ENCODE measurements at regions not wholly inside any gene's neighbourhood (a gene's known extent, or its start where the extent isn't known, plus 50 kb on each side); places are given as distances from the start of the nearest gene placed in this dataset.
"Not testable (repeated sequence)": the region's sequence is repeated elsewhere in the genome, so short reads cannot be mapped to it uniquely, and the experiment has no call there.

- DNase-seq (ENCODE audit: low spot score in 2 of 2) (no peak), ATAC-seq (ENCODE audit: low read depth) (no peak)
- peaks cover 7% of the 10 kb centered on the region for H3K27me3 Mint-ChIP-seq
- H3K4me3 Mint-ChIP-seq: no peak overlapping the region
- no peak overlapping the region for H3K27ac Mint-ChIP-seq
- no peaks in the 10 kb centered on the region for H3K9me3 Mint-ChIP-seq
- H3K4me1 Mint-ChIP-seq: no peaks in the 10 kb centered on the region
- H3K36me3 Mint-ChIP-seq: no peaks in the 10 kb centered on the region
Measured at GRCh38 chr1:67540025-67540732, 110.0 kb upstream of the SERBP1 start.

- no peak for DNase-seq (ENCODE audit: low spot score in 2 of 2)
- Mint-ChIP-seq H3K27ac (no peak overlapping the region), H3K36me3 (no peaks in the 10 kb centered on the region), H3K4me1 (no peaks in the 10 kb centered on the region), H3K27me3 (peaks cover 4% of the 10 kb centered on the region), H3K4me3 (no peak overlapping the region), H3K9me3 (no peaks in the 10 kb centered on the region)
- ATAC-seq (ENCODE audit: low read depth): no peak
Measured at GRCh38 chr1:67540733-67541125, 110.5 kb upstream of the SERBP1 start.

- no peak overlapping the region for H3K27ac Mint-ChIP-seq
- no peaks in the 10 kb centered on the region for H3K9me3 Mint-ChIP-seq
- no peaks in the 10 kb centered on the region for H3K36me3 Mint-ChIP-seq
- peaks cover 7% of the 10 kb centered on the region for H3K27me3 Mint-ChIP-seq
- peaks cover 3% of the 10 kb centered on the region for H3K4me1 Mint-ChIP-seq
- no peak for DNase-seq (ENCODE audit: low spot score in 2 of 2)
- no peak overlapping the region for H3K4me3 Mint-ChIP-seq
- no peak for ATAC-seq (ENCODE audit: low read depth)
Measured at GRCh38 chr1:67542747-67543146, 112.5 kb upstream of the SERBP1 start.

GRCh38 chr1:67544921-67545320 is 114.7 kb upstream of the SERBP1 start:
- no peaks in the 10 kb centered on the region for H3K36me3 Mint-ChIP-seq
- H3K4me1 Mint-ChIP-seq: peaks cover 3% of the 10 kb centered on the region
- H3K27ac Mint-ChIP-seq: no peak overlapping the region
- peaks cover 2% of the 10 kb centered on the region for H3K9me3 Mint-ChIP-seq
- ATAC-seq (ENCODE audit: low read depth): no peak
- no peak for DNase-seq (ENCODE audit: low spot score in 2 of 2)
- peaks cover 6% of the 10 kb centered on the region for H3K27me3 Mint-ChIP-seq
- no peak overlapping the region for H3K4me3 Mint-ChIP-seq

- Mint-ChIP-seq H3K27ac (no peak overlapping the region), H3K36me3 (no peaks in the 10 kb centered on the region), H3K9me3 (peaks cover 2% of the 10 kb centered on the region), H3K4me1 (peaks cover 3% of the 10 kb centered on the region), H3K27me3 (peaks cover 6% of the 10 kb centered on the region), H3K4me3 (no peak overlapping the region)
- ATAC-seq (ENCODE audit: low read depth) (no peak), DNase-seq (ENCODE audit: low spot score in 2 of 2) (no peak)
Measured at GRCh38 chr1:67545364-67545763, 115.2 kb upstream of the SERBP1 start.

GRCh38 chr1:67551375-67551774 is 121.2 kb upstream of the SERBP1 start:
- no peak for DNase-seq (ENCODE audit: low spot score in 2 of 2)
- H3K27ac Mint-ChIP-seq: no peak overlapping the region
- H3K27me3 Mint-ChIP-seq: peaks cover 18% of the 10 kb centered on the region
- no peak overlapping the region for H3K4me3 Mint-ChIP-seq
- ATAC-seq (ENCODE audit: low read depth): no peak
- H3K36me3 Mint-ChIP-seq: no peaks in the 10 kb centered on the region
- peaks cover 2% of the 10 kb centered on the region for H3K9me3 Mint-ChIP-seq
- peaks cover under 1% of the 10 kb centered on the region for H3K4me1 Mint-ChIP-seq

GRCh38 chr1:67552336-67552759 is 122.1 kb upstream of the SERBP1 start:
- H3K4me1 Mint-ChIP-seq: no peaks in the 10 kb centered on the region
- ATAC-seq (ENCODE audit: low read depth) (no peak), DNase-seq (ENCODE audit: low spot score in 2 of 2) (no peak)
- peaks cover 2% of the 10 kb centered on the region for H3K9me3 Mint-ChIP-seq
- no peaks in the 10 kb centered on the region for H3K36me3 Mint-ChIP-seq
- H3K4me3 Mint-ChIP-seq: no peak overlapping the region
- peaks cover 22% of the 10 kb centered on the region for H3K27me3 Mint-ChIP-seq
- no peak overlapping the region for H3K27ac Mint-ChIP-seq

GRCh38 chr1:67554204-67554603 is 124.0 kb upstream of the SERBP1 start:
- H3K4me3 Mint-ChIP-seq; H3K4me1 Mint-ChIP-seq; H3K27ac Mint-ChIP-seq; H3K9me3 Mint-ChIP-seq; DNase-seq (ENCODE audit: low spot score in 2 of 2); ATAC-seq (ENCODE audit: low read depth); H3K36me3 Mint-ChIP-seq: not testable (repeated sequence)
- peaks cover 23% of the 10 kb centered on the region for H3K27me3 Mint-ChIP-seq

GRCh38 chr1:67555461-67556296 is 125.5 kb upstream of the SERBP1 start:
- H3K27ac Mint-ChIP-seq: no peak overlapping the region
- no peaks in the 10 kb centered on the region for H3K36me3 Mint-ChIP-seq
- no peak overlapping the region for H3K4me3 Mint-ChIP-seq
- H3K4me1 Mint-ChIP-seq: no peaks in the 10 kb centered on the region
- H3K9me3 Mint-ChIP-seq: no peaks in the 10 kb centered on the region
- ATAC-seq (ENCODE audit: low read depth) (no peak), DNase-seq (ENCODE audit: low spot score in 2 of 2) (no peak)
- H3K27me3 Mint-ChIP-seq: peaks cover 22% of the 10 kb centered on the region

- Mint-ChIP-seq H3K9me3 (no peaks in the 10 kb centered on the region), H3K4me3 (no peak overlapping the region), H3K4me1 (no peaks in the 10 kb centered on the region), H3K36me3 (no peaks in the 10 kb centered on the region), H3K27ac (no peak overlapping the region), H3K27me3 (peaks cover 22% of the 10 kb centered on the region)
- no peak for DNase-seq (ENCODE audit: low spot score in 2 of 2)
- no peak for ATAC-seq (ENCODE audit: low read depth)
Measured at GRCh38 chr1:67556297-67556900, 126.2 kb upstream of the SERBP1 start.

- no peaks in the 10 kb centered on the region for H3K9me3 Mint-ChIP-seq
- no peak for ATAC-seq (ENCODE audit: low read depth)
Measured at GRCh38 chr1:67557696-67558448, 127.1 kb upstream of the GADD45A start.

GRCh38 chr1:67558449-67559193 is 126.4 kb upstream of the GADD45A start:
- ATAC-seq (ENCODE audit: low read depth) (no peak), DNase-seq (ENCODE audit: low spot score in 2 of 2) (no peak)
- Mint-ChIP-seq H3K27me3 (peaks cover 14% of the 10 kb centered on the region), H3K9me3 (no peaks in the 10 kb centered on the region), H3K27ac (no peak overlapping the region), H3K4me3 (no peak overlapping the region), H3K4me1 (no peaks in the 10 kb centered on the region), H3K36me3 (no peaks in the 10 kb centered on the region)

More at GRCh38 chr1:67557696-67558448, 127.1 kb upstream of the GADD45A start:
- Mint-ChIP-seq H3K27ac (no peak overlapping the region), H3K27me3 (peaks cover 17% of the 10 kb centered on the region), H3K36me3 (no peaks in the 10 kb centered on the region), H3K4me3 (no peak overlapping the region), H3K4me1 (no peaks in the 10 kb centered on the region)
- no peak for DNase-seq (ENCODE audit: low spot score in 2 of 2)

GRCh38 chr1:67559222-67559700 is 125.7 kb upstream of the GADD45A start:
- Mint-ChIP-seq H3K4me1 (no peaks in the 10 kb centered on the region), H3K4me3 (no peak overlapping the region), H3K27ac (no peak overlapping the region), H3K9me3 (peaks cover 3% of the 10 kb centered on the region), H3K36me3 (peaks cover 4% of the 10 kb centered on the region), H3K27me3 (peaks cover 15% of the 10 kb centered on the region)
- DNase-seq (ENCODE audit: low spot score in 2 of 2) (no peak), ATAC-seq (ENCODE audit: low read depth) (no peak)

Measured in memory B cell (primary cell).